Stimulated activated CD8-positive, alpha-beta memory T cell treated with anti-CD3 and anti-CD28 coated beads, Interleukin-4, amount 100 ng/mL, for 4 hours (primary cell): ENCODE measurements at regions not wholly inside any gene's neighbourhood (a gene's known extent, or its start where the extent isn't known, plus 50 kb on each side); places are given as distances from the start of the nearest gene placed in this dataset.

Experiments
- DNase-seq, 2 donors: peaks; one replicate each; pipeline ENCODE4 v3.0.0-alpha.2; 2020; ENCODE audit warnings: low read depth in 2 of 2, low spot score in 1 of 2

DNA sequence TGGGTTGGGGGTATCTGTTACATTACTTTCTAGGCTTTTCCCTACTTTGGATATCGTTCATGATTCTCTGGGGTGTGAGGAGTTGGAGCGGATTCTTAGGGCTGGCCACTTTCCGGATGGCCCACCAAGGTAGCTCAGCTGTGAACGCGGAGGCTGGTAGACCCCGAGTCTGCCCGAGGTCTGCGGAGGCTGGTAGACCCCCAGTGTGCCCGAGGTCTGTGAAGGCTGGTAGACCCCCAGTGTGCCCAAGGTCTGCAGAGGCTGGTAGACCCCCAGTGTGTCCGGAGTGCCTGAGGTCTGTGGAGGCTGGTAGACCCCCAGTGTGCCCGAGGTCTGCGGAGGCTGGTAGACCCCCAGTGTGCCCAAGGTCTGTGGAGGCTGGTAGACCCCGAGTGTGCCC is 99.2 kb upstream of the ZNF469 start:
- no peak for DNase-seq

DNA sequence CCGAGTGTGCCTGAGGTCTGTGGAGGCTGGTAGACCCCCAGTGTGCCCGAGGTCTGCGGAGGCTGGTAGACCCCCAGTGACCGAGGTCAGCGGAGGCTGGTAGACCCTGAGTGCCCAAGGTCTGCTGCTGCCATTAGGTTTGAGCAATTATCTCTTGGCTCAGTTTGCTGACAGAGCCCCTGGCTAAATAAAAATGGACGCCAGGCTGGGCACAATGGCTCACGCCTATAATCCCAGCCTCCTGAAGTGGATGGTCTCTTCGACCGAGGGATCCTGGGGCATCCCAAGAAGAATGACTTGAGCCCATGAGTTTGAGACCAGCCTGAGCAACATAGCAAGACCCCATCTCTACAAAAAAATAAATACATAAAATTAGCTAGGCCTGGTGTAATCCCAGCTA is 98.7 kb upstream of the ZNF469 start:
- no peak for DNase-seq

DNA sequence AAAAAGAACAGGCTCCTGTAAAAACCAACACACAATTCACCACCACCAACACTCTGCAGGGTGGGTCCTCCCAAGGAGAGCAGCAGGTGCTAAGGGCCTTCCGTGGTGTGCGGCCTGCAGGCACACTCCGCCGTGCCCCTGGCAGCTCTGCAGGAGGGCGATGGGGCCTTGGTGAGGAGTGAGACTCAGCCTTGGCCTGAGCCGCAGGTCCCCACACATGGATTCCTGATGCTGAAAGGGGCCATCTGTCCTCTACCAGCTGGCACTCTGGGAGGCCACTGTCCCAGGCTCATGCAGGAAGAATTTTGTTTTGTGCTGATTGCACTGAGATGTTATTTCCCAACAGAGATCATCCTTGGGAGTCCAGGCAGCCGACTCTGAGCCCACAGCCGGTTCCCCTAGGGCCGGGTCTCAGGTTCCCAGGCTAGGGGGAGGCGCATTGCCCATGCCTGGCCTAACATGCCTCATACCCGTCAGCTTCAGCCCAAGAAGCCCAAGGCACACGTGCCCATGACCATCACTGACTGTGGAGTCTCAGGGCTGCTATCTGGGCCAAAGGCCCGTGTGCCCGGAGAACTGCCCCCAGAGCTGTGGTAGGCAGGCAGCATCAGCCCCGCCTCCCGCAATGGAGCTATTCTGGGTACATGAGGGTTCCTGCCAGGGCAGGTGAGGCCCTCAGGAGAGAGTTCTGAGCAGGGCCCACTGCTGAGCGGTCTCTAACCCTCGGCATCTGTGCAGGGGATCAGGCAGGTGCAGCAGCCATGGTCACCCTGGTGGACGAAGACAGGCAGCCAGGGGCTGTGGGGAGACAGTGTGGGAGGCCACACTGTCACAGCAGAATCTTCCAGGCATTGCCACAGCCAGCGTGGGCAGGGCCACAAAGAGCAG is 97.9 kb upstream of the ZNF469 start:
- DNase-seq = no peak

DNA sequence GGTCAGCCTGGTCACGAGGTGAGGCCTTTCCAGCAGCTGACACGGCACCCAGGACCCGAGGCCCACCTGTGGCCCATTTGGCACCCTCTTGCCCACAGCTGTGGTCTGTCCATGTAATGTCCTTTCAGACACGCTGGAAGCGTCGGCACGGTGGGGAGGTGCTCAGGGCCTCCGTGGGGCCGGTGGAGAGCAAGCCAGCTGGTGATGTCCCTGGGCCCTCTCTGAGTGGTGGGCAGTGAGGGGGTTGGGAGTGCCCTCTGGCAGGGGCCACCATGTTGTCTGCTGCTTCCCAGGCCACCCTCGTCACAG is 97.3 kb upstream of the ZNF469 start:
- DNase-seq = no peak

DNA sequence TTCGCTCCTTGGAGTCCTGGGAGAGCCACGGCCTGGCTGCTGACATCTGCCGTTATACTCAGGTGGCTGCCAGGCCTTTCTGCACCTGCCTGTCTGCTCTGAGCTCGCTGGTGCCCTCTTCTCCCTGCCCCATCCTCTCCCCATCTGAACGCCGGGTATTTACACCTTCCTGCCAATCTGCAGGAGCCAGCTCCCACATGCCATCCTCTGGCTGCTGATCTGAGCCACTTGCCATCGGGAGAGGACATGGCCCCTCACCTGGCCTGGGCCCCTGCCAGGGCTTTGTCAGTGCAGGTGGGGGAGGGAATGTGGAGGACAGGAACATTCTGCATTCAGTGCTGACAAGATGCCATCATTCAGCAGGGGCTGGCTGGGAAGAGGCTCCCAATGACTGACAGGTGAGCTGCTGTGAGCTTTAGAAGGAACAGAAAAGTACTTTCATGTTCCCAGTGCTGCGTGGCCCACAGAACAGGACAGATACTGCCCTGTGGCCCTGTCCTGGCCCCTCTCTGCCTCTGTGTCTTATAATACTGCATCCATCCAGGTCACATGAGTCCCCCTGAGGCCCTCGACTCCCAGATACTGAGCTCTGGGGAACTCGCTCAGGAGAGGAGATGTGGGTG is 96.3 kb upstream of the ZNF469 start:
- no peak for DNase-seq

DNA sequence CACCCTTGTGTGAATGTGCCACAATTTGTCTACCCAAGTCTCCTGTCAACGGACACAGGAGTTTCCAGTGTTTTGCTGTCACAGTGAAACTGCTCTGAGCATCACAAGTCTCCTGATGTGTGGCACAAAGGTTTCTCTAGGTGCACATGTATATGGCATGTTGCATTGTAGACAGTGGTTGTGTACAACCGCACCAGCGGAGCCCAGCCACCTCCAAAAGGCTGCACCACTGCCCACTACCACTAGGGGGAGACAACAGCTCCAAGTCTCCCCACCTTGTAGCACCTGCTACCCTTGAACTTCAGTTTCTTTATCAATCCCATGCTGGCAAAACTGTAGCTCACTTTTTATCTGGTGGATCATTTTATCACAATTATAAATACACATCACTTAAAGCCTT is 95.5 kb upstream of the ZNF469 start:
- DNase-seq = no peak

DNA sequence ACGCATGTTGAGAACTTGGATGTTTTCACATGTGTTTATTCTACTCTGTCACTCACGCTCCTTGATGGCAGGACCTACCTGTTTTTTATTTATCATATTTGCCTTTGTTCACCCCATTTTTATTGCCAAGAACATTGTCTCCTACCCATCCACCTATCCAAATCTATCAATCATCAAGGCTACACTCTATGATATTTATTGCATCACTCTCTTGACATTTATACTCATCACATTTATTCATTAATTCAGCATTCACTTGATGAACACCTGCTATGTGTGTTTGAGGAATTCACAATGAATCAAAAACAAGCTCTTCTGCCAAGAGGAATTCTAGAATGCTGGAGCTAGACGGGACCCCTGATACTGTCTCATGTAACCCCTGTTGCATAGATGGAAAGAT is 94.5 kb upstream of the ZNF469 start:
- no peak for DNase-seq

DNA sequence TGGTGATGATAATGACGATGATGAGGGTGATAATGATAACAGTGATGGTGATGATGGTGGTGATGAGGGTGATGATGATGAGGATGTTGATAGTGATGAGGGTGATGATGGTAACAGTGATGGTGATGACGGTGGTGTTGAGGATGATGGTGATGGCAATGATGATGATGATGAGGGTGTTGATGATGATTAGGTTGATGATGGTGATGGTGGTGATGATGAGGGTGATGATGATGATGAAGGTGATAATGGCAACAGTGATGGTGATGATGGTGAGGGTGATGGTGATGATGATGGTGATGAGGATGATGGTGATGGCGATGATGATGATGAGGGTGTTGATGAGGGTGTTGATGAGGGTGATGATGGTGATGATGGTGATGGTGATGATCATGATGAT is 93.8 kb upstream of the ZNF469 start:
- no peak for DNase-seq

DNA sequence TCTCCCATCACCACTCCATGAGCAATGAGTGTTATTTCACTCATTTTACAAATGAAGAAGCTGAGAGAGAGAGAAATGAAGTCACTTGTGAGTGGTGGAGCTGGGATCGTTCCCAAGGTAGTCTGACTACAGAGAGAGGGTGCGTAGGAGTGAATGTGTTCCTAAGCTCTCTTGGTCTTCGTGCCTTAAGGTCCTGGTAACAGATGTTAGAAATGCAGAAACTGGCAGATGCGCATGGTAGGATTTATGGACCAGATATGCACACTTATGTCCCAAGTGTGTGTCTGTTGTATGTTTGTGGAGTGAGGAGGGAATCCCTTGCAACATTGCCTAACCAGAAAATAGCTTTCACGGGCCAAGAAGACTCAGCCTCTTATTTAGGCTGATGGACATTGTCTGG is 93.2 kb upstream of the ZNF469 start:
- no peak for DNase-seq

DNA sequence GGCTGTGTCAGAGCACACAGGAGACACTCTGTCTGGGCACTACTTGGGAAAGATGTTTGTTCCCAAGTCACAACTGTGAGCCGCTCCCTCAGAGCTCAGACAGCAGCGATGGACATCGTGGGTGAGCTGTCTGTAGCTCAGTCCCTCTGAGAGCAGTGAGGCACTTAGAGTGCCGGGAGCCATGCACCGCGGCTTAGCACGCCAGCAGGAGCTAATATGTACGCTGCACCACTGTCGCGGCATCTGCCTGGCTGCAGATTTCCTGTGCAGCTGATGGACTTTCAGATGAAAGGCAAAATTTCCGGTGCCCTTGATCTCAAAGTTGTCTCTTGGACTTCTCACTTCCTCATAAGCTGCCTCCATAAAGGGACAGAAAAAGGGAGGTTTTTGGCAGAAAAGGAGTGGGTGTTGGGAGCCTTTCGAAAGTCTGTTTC is 92.8 kb upstream of the ZNF469 start:
- DNase-seq = no peak

DNA sequence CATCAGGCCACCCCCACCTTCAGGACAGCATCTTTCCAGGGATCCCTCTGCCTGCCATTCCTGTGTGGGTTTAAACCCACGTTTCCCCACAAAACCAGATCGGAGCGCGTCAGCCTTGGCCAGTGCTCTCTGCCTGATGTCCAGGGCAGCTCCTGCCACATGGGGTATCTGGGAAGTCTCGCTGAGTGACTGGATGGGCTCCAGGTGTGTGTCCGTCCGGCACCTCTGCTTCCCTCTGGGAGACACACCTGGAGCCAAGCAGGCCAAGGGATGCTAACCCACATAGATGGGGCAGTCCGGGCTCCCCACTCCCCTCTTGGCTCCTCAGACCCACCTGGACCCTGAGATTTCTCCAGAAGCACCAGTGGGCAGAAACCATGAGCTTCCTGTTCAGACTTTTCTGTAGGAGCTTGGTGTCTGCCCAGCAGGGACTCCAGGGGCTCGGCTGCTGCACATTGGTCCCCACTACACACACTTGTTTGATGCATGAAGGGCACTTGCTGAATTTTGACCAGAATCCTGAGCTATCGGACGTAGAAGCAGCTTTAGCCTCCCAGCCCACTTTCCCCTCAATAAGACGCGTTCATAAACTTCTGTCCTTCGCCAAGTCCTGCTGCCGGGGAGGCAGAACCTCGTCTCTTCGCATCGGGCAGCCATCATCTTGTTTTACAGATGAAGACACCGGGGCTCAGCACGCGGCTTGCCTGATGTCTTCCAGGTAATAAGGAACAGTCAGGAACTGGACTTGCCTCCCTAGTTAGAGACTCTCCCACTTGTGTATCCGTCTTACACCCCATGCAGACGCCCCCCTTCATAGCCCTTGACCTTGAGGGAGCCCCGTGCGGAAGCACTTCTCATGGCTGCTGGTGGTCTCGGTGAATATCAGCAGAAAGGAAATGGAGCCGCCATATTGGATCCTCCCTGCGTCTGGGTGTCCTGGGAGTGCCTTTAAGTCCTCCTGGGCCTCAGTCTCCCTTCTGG is 91.6 kb upstream of the ZNF469 start:
- DNase-seq = no peak

DNA sequence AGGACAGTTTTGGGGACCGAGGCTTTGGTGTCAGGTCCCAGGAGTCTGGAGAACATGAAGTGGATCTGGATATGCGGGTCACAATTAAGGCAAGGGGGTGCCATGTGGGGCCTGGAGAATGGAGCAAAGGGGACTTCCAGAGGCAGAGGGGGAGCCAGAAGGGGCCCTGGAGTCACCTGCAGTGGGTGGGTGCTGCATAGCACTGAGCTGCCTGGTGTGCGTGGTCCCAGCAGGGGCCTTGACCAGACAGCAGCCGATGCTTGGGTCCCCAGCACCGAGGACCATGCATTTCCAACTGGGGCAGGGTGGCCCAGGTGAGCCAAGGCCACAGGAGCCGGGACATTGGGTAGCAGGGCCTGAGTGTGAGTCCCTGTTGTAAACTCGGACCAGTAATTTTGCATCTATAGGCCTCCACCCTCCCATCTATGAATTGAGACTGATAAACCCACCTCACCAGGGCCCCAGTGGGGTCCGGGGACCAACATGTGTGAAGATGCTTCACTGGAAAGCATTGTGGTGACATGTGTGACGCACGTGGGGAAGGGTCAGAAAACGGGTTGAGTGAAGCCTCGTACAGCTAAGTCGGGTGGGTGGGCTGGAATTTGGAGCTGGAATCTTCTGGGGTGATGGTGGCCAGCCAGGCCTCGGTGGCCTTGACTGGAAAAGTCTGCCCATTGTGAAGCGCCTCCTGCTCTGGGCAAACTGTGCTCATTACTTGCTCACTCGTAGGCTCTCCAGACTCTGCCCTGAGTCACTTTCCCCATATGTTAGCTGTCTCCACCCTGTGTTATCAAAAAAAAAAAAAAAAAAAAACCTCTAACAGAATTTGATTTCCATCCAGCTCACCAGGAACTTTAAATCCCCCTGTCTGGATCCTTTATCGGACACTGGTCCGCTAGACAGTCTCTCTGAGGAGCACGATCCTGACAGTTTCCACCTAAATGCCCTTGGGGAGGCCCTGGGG is 90.5 kb upstream of the ZNF469 start:
- no peak for DNase-seq

DNA sequence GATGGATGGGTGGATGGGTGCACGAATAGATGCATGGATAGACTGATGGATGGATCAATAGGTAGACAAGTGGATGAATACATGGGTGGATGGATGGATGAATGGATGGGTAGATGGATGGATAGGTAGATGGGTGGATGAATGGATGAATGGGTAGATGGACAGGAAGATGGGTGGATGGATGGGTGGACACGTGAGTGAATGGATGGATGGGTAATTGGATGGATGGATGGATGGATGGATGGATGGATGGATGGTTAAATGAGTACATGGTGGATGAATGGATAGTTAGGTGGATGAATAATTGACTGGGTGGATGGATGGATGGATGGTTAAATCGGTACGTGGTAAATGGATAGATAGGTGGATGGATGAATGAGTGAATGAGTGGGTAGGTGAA is 89.7 kb upstream of the ZNF469 start:
- no peak for DNase-seq

DNA sequence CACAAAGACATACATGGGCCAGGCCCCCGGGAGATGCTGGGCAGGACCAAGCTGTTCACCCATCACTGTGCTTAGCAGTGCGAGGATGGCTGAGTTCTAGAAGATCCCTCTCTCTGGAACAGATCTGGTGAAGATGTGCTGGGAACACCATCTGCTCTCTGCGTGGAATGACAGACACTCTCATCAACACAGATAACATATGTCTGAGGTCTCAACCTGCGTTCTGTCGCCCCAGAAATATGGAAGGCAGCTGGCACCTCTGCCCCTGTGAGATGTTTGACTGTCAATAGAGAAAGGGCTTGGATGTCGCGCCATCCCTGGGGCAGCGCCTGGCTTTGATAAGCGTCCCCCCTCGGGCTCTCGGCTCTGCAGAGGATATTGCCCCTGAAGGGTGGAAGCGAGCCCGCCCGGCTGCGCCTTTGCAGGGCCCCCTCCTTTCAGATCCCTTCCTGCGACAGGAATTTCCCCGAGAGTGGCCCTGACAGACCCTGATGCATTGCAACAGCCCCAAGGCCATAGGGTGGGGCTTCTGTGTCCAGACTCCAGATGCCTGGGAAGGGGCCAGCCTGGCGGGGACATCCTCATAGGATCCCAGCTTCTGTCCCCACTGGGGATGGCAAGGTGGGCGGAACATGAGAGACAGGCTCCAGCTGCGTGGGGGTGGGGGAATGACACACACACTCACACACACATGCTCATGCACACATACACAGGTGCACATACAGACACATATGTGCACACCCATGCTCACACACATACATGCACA is 86.9 kb upstream of the ZNF469 start:
- no peak for DNase-seq

DNA sequence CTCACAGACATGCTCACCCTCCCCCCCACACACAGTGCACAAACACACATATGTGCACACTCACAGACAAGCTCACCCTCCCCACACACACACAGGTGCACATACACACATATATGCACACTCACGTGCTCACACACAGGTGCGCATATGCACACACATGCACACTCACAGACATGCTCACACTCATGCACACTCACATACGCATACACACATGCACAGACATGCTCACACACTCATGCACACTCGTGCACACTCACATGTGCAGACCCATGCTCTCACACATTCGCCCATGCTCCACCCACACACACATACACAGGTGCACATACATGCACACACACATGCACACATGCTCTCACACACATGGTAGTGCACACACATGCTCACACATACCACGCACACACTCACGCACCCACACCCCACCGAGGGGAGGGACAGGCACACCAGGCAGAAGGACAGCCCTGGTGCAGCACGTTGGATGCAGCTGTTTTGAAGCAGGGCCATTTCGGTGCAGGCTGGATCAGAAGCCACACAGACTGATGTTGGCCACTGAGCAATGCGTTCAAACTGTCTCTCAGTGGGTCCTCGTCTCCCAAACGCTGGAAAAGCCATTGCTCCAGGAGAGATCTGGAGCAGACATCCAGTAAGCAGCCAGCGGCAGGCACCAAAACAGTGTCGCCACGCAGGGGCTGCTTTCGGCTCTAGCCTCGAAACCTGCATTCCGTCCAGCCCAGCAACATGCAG is 86.2 kb upstream of the ZNF469 start:
- no peak for DNase-seq

DNA sequence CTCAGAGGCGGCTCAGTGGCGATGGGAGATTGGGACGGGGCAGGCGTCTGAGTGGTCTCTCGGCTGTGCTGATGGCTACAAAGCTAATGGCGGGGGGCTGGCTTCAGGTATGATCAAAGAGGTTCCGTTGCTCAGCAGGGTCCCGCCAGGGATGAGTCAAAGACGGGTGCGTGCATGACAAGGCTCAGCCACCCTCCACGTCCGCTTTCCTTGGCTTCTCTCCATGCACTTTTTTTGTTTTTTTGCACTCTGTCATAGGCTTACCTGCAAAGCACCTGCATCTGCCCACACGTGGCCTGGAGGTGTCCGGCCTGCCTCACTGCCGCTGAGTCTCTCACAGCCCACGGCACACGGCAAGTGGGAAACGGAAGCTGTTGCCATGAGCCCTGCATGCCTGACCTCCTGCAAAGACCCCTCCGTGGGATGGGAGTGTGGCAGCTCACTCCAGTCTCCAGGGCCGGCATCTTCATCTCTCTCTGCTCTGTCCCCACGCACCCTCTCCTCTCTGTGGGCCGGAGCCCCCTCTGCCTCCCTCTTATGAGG is 85.5 kb upstream of the ZNF469 start:
- DNase-seq = no peak

DNA sequence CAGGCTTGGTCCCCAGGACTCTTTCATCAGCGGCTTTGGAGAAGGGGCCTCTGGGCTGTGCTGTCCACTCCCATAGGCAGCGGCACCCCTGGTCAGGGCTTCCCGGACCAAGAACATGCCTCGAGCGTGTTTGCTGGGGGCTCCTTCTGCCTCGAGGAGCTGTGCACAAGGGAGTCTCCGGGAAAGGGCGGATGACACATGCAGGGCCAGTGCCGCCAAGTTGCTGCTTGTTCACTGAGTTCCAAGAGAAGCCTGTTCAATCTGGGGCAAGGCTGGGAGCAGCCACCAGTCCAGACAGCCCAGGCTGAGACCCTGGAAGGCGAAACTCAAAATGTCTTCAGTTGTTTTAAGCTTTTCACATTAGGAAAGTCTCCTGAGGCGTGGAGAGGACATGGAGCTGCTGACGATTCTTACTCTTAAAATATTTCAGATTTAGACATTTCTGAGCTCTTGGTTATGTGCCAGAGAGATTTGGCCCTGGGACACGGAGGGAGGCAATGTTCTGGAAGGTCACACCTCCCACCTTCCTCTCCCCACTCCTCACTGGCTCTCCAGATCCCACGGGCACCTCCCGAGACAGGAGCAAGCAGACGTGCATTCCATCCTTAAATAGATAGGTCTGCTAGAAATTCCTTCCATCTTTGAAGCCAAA is 84.5 kb upstream of the ZNF469 start:
- no peak for DNase-seq
